H1 (cell line): ENCODE measurements at regions not wholly inside any gene's neighbourhood (a gene's known extent, or its start where the extent isn't known, plus 50 kb on each side); places are given as distances from the start of the nearest gene placed in this dataset.
A peak's percentile ranks its signal among the peaks of the same experiment; 100 is the strongest.

Source experiments
- CTCF ChIA-PET: fragments of 300-600 bp; sonication (Branson Sonifier 250); formaldehyde crosslinking; loops from one replicate; lab custom pipeline; 2021; ENCODE audit not compliant: partially characterized antibody; lab: Charles Lee
- POLR2A ChIA-PET: fragments of 300-600 bp; sonication (Branson Sonifier 250); formaldehyde crosslinking; loops from one replicate; lab custom pipeline; 2021; ENCODE audit warnings: inconsistent platforms; ENCODE audit not compliant: partially characterized antibody; lab: Charles Lee
- DNase-seq, 2 experiments: peaks; one replicate each; pipeline versions ENCODE4 v3.0.0 to v3.0.0-alpha.2; 2010 to 2022; ENCODE audit warnings: low spot score in 2 of 2, low read depth in 1 of 2, mixed read lengths in 1 of 2
- FAIRE-seq: peaks from 2 replicates; lab custom pipeline; 2011; peaks lifted over from hg19 to GRCh38; lab: Jason Lieb, UNC
- H2AFZ ChIP-seq: 2 replicates; pipeline ENCODE4 v1.8.1; 2012; ENCODE audit warnings: low read length, inconsistent platforms
- H2AK5ac ChIP-seq: 2 replicates; pipeline ENCODE4 v1.6.1; 2013; ENCODE audit warnings: low read depth, low read length
- H2BK120ac ChIP-seq: replicated peaks from 2 replicates; pipeline ENCODE3; 2013; ENCODE audit warnings: low read depth, low read length, inconsistent platforms
- H2BK12ac ChIP-seq: 2 replicates; pipeline ENCODE4 v1.6.1; 2013; ENCODE audit warnings: low read depth, low read length
- H2BK15ac ChIP-seq: 2 replicates; pipeline ENCODE4 v1.6.1; 2013; ENCODE audit warnings: low read length
- H2BK20ac ChIP-seq: 2 replicates; pipeline ENCODE4 v1.6.1; 2013; ENCODE audit warnings: low read length
- H2BK5ac ChIP-seq: 2 replicates; pipeline ENCODE4 v1.6.1; 2013; ENCODE audit warnings: low read depth, low read length
- H3K14ac ChIP-seq: 2 replicates; pipeline ENCODE4 v1.6.1; 2013; ENCODE audit warnings: inconsistent platforms; ENCODE audit not compliant: insufficient read length
- H3K18ac ChIP-seq: 2 replicates; pipeline ENCODE4 v1.6.1; 2013; ENCODE audit warnings: low read length; ENCODE audit errors: extremely low read depth
- H3K23ac ChIP-seq: 2 replicates; pipeline ENCODE4 v1.6.1; 2013; ENCODE audit warnings: inconsistent platforms; ENCODE audit not compliant: insufficient read length
- H3K23me2 ChIP-seq: 2 replicates; pipeline ENCODE4 v1.6.1; 2013; ENCODE audit warnings: low read depth, low read length
- H3K27ac ChIP-seq: 2 replicates; pipeline ENCODE4 v1.6.1; 2011; ENCODE audit warnings: low read depth, low read length, inconsistent platforms
- H3K27me3 ChIP-seq, 4 experiments: replicated peaks in 1 of 4; 1 replicate in 1 of 4; 2 replicates in 3 of 4; pipeline versions ENCODE4 v1.6.1 to v1.8.1; 2011 to 2013; ENCODE audit warnings: low read length in 3 of 4, mild to moderate bottlenecking in 3 of 4, inconsistent platforms in 2 of 4, mixed read lengths in 2 of 4, moderate library complexity in 1 of 4; ENCODE audit not compliant: control insufficient read depth in 3 of 4, insufficient read depth in 3 of 4; ENCODE audit errors: extremely low read depth in 1 of 4
- H3K36me3 ChIP-seq, 4 experiments: 2 replicates each; pipeline versions ENCODE4 v1.6.1 to v1.8.1; 2011 to 2013; ENCODE audit warnings: mild to moderate bottlenecking in 4 of 4, low read length in 3 of 4, moderate library complexity in 2 of 4, control low read depth in 1 of 4, inconsistent platforms in 1 of 4; ENCODE audit not compliant: insufficient read depth in 4 of 4, control insufficient read depth in 2 of 4
- H3K4ac ChIP-seq: replicated peaks from 2 replicates; pipeline ENCODE3; 2013; ENCODE audit warnings: low read length, low read depth, mixed read lengths, inconsistent platforms; ENCODE audit not compliant: insufficient read length
- H3K4me1 ChIP-seq, 4 experiments: replicated peaks in 1 of 4; 1 replicate in 1 of 4; 2 replicates in 3 of 4; pipeline versions ENCODE4 v1.6.1 to v1.8.1; 2011 to 2013; ENCODE audit warnings: low read length in 3 of 4, inconsistent platforms in 2 of 4, mixed read lengths in 1 of 4; ENCODE audit not compliant: insufficient read depth in 4 of 4, control insufficient read depth in 3 of 4
- H3K4me2 ChIP-seq, 2 experiments: 2 replicates each; pipeline versions ENCODE4 v1.6.1 to v1.8.1; 2011 to 2013; ENCODE audit warnings: low read depth in 2 of 2, low read length in 2 of 2, control low read depth in 1 of 2, inconsistent platforms in 1 of 2, mild to moderate bottlenecking in 1 of 2; ENCODE audit not compliant: insufficient read depth in 1 of 2
- H3K4me3 ChIP-seq, 4 experiments: fragments of 200-600, 300-600 bp in 1 of 4; sonication (generic), shearing (Covaris generic), sonication (Bioruptor Twin) in 1 of 4; 2 replicates each; pipeline versions ENCODE4 v1.5.1 to v1.8.1; 2011 to 2016; ENCODE audit warnings: low read length in 4 of 4, low read depth in 3 of 4, control low read depth in 2 of 4, inconsistent platforms in 2 of 4, mild to moderate bottlenecking in 2 of 4, mixed read lengths in 1 of 4, moderate library complexity in 1 of 4; ENCODE audit not compliant: insufficient read depth in 2 of 4; ENCODE audit errors: extremely low read depth in 1 of 4
- H3K56ac ChIP-seq: replicated peaks from 2 replicates; pipeline ENCODE3; 2013; ENCODE audit warnings: low read depth, mild to moderate bottlenecking, mixed read lengths, low read length, inconsistent platforms; ENCODE audit not compliant: insufficient read length
- H3K79me1 ChIP-seq: 2 replicates; pipeline ENCODE4 v1.6.1; 2013; ENCODE audit warnings: low read depth, low read length, control low read depth
- H3K79me2 ChIP-seq, 2 experiments: 2 replicates each; pipeline versions ENCODE4 v1.6.1 to v1.8.1; 2012 to 2013; ENCODE audit warnings: low read length in 2 of 2, mild to moderate bottlenecking in 2 of 2, inconsistent platforms in 1 of 2; ENCODE audit not compliant: insufficient read depth in 2 of 2, control insufficient read depth in 1 of 2
- H3K9ac ChIP-seq, 4 experiments: replicated peaks in 1 of 4; 1 replicate in 1 of 4; 2 replicates in 3 of 4; pipeline versions ENCODE4 v1.6.1 to v1.8.1; 2011 to 2013; ENCODE audit warnings: low read depth in 3 of 4, low read length in 3 of 4, control low read depth in 2 of 4, mild to moderate bottlenecking in 2 of 4, moderate library complexity in 2 of 4, inconsistent platforms in 1 of 4; ENCODE audit errors: extremely low read depth in 1 of 4
- H3K9me3 ChIP-seq, 2 experiments: 2 replicates each; pipeline versions ENCODE4 v1.6.1 to v1.8.1; 2012 to 2013; ENCODE audit warnings: mild to moderate bottlenecking in 2 of 2, moderate library complexity in 2 of 2, control low read depth in 1 of 2, inconsistent platforms in 1 of 2, low read depth in 1 of 2, low read length in 1 of 2, mixed read lengths in 1 of 2; ENCODE audit not compliant: insufficient read depth in 2 of 2
- H4K20me1 ChIP-seq, 2 experiments: replicated peaks in 1 of 2; 2 replicates each; pipeline versions ENCODE3 to v1.8.1; 2011 to 2013; ENCODE audit warnings: inconsistent platforms in 2 of 2, low read length in 2 of 2, mild to moderate bottlenecking in 1 of 2; ENCODE audit not compliant: insufficient read depth in 2 of 2, control insufficient read depth in 1 of 2
- H4K5ac ChIP-seq: 2 replicates; pipeline ENCODE4 v1.6.1; 2013; ENCODE audit warnings: low read length, low read depth, mixed read lengths, inconsistent platforms; ENCODE audit not compliant: insufficient read length
- H4K8ac ChIP-seq: 2 replicates; pipeline ENCODE4 v1.8.0; 2013; ENCODE audit warnings: mild to moderate bottlenecking, moderate library complexity, low read length, inconsistent platforms; ENCODE audit not compliant: insufficient read depth; ENCODE audit errors: extremely low read depth
- H4K91ac ChIP-seq: replicated peaks from 2 replicates; pipeline ENCODE3; 2013; ENCODE audit warnings: low read length, mixed read lengths, inconsistent platforms; ENCODE audit not compliant: insufficient read length
- CREB1 ChIP-seq: IDR thresholded peaks from 2 replicates; pipeline ENCODE4 v1.6.1; 2012; ENCODE audit warnings: inconsistent platforms
- HDAC2 ChIP-seq, 2 experiments: fragments of 300-600 bp in 1 of 2; sonication (generic) in 1 of 2; IDR thresholded peaks; 2 replicates each; pipeline ENCODE4 v1.6.1; 2011 to 2012; ENCODE audit warnings: low read depth in 2 of 2, low read length in 2 of 2, mild to moderate bottlenecking in 2 of 2, moderate library complexity in 2 of 2, borderline replicate concordance in 1 of 2, inconsistent platforms in 1 of 2
- POLR2A ChIP-seq, 2 experiments: IDR thresholded peaks; 1 replicate in 1 of 2; 2 replicates in 1 of 2; pipeline ENCODE4 v1.6.1; 2011; ENCODE audit warnings: low read depth in 2 of 2, low read length in 2 of 2, mild to moderate bottlenecking in 2 of 2; ENCODE audit errors: control extremely low read depth in 1 of 2
- POU5F1 ChIP-seq: IDR thresholded peaks from 2 replicates; pipeline ENCODE4 v1.6.1; 2011; ENCODE audit warnings: low read depth, mild to moderate bottlenecking, low read length, moderate library complexity
- RNF2 ChIP-seq: fragments of 200-900, 300-1000 bp; sonication (generic); IDR thresholded peaks from 2 replicates; pipeline ENCODE4 v1.7.1; 2016; ENCODE audit warnings: borderline replicate concordance, low read depth, mild to moderate bottlenecking, antibody characterized with exemption, low read length; ENCODE audit not compliant: poor library complexity, severe bottlenecking; ENCODE audit errors: missing control alignments
- RXRA ChIP-seq: IDR thresholded peaks from 2 replicates; pipeline ENCODE4 v1.6.1; 2011; ENCODE audit warnings: low read depth, mild to moderate bottlenecking, low read length, moderate library complexity; ENCODE audit not compliant: insufficient read depth
- SAP30 ChIP-seq: fragments of 300-600 bp; sonication (generic); IDR thresholded peaks from 2 replicates; pipeline ENCODE4 v1.7.1; 2012; ENCODE audit warnings: low read length, moderate library complexity, mild to moderate bottlenecking, inconsistent platforms; ENCODE audit not compliant: insufficient read depth, insufficient replicate concordance
- SP4 ChIP-seq: IDR thresholded peaks from 2 replicates; pipeline ENCODE4 v1.6.1; 2012; ENCODE audit warnings: low read length, inconsistent platforms
- SUZ12 ChIP-seq: fragments of 200-600 bp; sonication (generic); IDR thresholded peaks from 2 replicates; pipeline ENCODE4 v1.6.1; 2012; ENCODE audit warnings: mild to moderate bottlenecking, inconsistent platforms, low read length, moderate library complexity, mixed read lengths
- TAF7 ChIP-seq: optimal IDR thresholded peaks from 2 replicates; pipeline ENCODE3; 2011; ENCODE audit warnings: low read depth, mild to moderate bottlenecking, inconsistent platforms, low read length, moderate library complexity, borderline replicate concordance
- TCF12 ChIP-seq: IDR thresholded peaks from 2 replicates; pipeline ENCODE4 v1.6.1; 2011; ENCODE audit warnings: low read depth, mild to moderate bottlenecking, low read length
- TEAD4 ChIP-seq: IDR thresholded peaks from 2 replicates; pipeline ENCODE4 v1.6.1; 2012; ENCODE audit warnings: low read depth, low read length, inconsistent platforms, mixed read lengths
- YY1 ChIP-seq: IDR thresholded peaks from 2 replicates; pipeline ENCODE4 v1.6.1; 2011; ENCODE audit warnings: low read depth, mild to moderate bottlenecking, low read length
- WGBS, 2 experiments: shearing (Covaris generic) in 1 of 2; methylation state at CpG; one replicate each; pipeline versions ENCODE4 v1.1.6 to v1.1.7; 2013 to 2015; ENCODE audit warnings: low lambda C conversion rate in 2 of 2, mixed read lengths in 2 of 2, inconsistent platforms in 1 of 2, low coverage in 1 of 2, missing lambda C conversion rate in 1 of 2; ENCODE audit not compliant: insufficient replicate concordance in 2 of 2, insufficient coverage in 1 of 2, insufficient read length in 1 of 2; ENCODE audit errors: extremely low coverage in 1 of 2, missing lambda C conversion rate in 1 of 2; 5-methylcytosine and 5-hydroxymethylcytosine counted together
- TF ChIP-seq, protein P1 (sequence below): IDR thresholded peaks from 2 replicates; pipeline ENCODE4 v1.6.1; 2011; ENCODE audit warnings: low read length, improper control_type of control experiment

DNA sequence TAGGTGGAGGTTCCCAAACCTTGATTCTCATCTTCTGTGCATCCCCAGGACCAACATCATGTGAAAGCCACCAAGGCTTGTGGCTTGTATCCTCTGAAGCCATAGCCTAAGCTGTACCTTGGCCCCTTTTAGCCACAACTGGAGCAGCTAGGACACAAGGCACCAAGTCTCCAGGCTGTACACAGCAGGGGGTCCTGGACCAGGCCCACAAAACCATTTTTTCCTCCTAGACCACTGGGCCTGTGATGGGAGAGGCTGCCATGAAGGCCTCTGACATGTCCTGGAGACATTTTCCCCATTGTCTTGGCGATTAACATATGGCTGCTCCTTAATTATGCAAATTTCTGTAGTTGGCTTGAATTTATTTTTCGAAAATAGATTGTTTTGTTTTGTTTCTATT lies 114.8 kb upstream of the LAMA2 start:
- Histone ChIP-seq H2BK120ac (no peak overlapping the region), H3K4me2 (no peak overlapping the region), H4K5ac (no peak overlapping the region), H3K4me1 (no peaks in the 10 kb centered on the region), H3K79me2 (no peaks in the 10 kb centered on the region), H4K20me1 (no peaks in the 10 kb centered on the region), H2AFZ (no peak overlapping the region), H2BK15ac (no peak overlapping the region), H3K18ac (no peak overlapping the region), H3K36me3 (no peaks in the 10 kb centered on the region), H3K79me1 (no peaks in the 10 kb centered on the region), H3K27me3 (no peaks in the 10 kb centered on the region), H3K9me3 (peaks cover 12 to 15% of the 10 kb centered on the region in 2 experiments), H2BK20ac (no peak overlapping the region), H3K4ac (no peak overlapping the region), H2BK5ac (no peak overlapping the region), H3K4me3 (peak overlapping the region in 1 of 4 experiments; percentile 12; a peak in 2 of 8 replicates), H3K27ac (no peak overlapping the region), H3K23me2 (no peaks in the 10 kb centered on the region), H2AK5ac (no peak overlapping the region), H3K14ac (no peak overlapping the region), H3K9ac (no peak overlapping the region), H3K56ac (no peak overlapping the region), H2BK12ac (no peak overlapping the region), H3K23ac (no peak overlapping the region), H4K91ac (no peak overlapping the region), H4K8ac (no peak overlapping the region)
- POLR2A ChIA-PET: interaction anchor here (1.3 kb wide), 1 partner anchor 9 kb away, joined by 3 read pairs; no protein-coding TSS in a partner anchor
- CTCF ChIA-PET: no interaction called here
- FAIRE-seq: no peak
- DNase-seq: no peak
- 83% methylated on average over 2 of the region's 2 CpGs; no CpG with 5 or more reads in 1 of the 2 experiments for WGBS, 2 experiments
- TF ChIP-seq RNF2: no peak
- TF ChIP-seq POU5F1: no peak
- no peak for TF ChIP-seq TEAD4
- no peak for TF ChIP-seq YY1
- no peak for TF ChIP-seq SP4
- no peak for TF ChIP-seq SUZ12
- TF ChIP-seq TCF12: no peak
- no peak for TF ChIP-seq SAP30
- no peak for TF ChIP-seq TAF7
- TF ChIP-seq, protein P1, sequence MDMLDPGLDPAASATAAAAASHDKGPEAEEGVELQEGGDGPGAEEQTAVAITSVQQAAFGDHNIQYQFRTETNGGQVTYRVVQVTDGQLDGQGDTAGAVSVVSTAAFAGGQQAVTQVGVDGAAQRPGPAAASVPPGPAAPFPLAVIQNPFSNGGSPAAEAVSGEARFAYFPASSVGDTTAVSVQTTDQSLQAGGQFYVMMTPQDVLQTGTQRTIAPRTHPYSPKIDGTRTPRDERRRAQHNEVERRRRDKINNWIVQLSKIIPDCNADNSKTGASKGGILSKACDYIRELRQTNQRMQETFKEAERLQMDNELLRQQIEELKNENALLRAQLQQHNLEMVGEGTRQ: no peak
- TF ChIP-seq HDAC2 (IDR thresholded peaks at IDR 0.05; ENCODE audit: borderline replicate concordance in 1 of 2, low read depth in 2 of 2, low read length in 2 of 2): no peak
- no peak for TF ChIP-seq CREB1
- TF ChIP-seq POLR2A (IDR thresholded peaks at IDR 0.05; ENCODE audit: control extremely low read depth in 1 of 2, low read depth in 2 of 2, low read length in 2 of 2): no peak
- no peak for TF ChIP-seq RXRA
